IMR-90 (cell line): ENCODE measurements at regions not wholly inside any gene's neighbourhood (a gene's known extent, or its start where the extent isn't known, plus 50 kb on each side); places are given as distances from the start of the nearest gene placed in this dataset.

Experiments used
- ATAC-seq: fragments of 200-7000 bp; cut with Tn5 transposase; 2 replicates; pipeline ENCODE4 v1.9.1; 2020; ENCODE audit warnings: low read depth, mild to moderate bottlenecking, moderate library complexity
- BruUV-seq: library from RNA; stranded (reverse); fragments of 400-500 nt; replicated peaks from 2 replicates; lab custom pipeline; 2021; lab: Mats Ljungman, UMichigan
- CTCF ChIA-PET: fragments of 300-600 bp; formaldehyde crosslinking; extraction: SDS; loops from one replicate; lab custom pipeline; 2021; ENCODE audit warnings: antibody characterized with exemption; lab: Yijun Ruan, JAX
- POLR2A ChIA-PET: fragments of 300-600 bp; sonication (Branson Sonifier 250); formaldehyde crosslinking; loops from one replicate; lab custom pipeline; 2022; ENCODE audit warnings: antibody characterized with exemption; ENCODE audit not compliant: unreplicated experiment; lab: Charles Lee
- DNase-seq: peaks from one replicate; pipeline ENCODE4 v3.0.0; 2013
- H2AFZ ChIP-seq: replicated peaks from 2 replicates; pipeline ENCODE3; 2013; ENCODE audit warnings: low read length, mild to moderate bottlenecking; ENCODE audit not compliant: poor library complexity
- H2AK5ac ChIP-seq: 2 replicates; pipeline ENCODE4 v1.6.1; 2013; ENCODE audit warnings: low read depth, low read length, inconsistent platforms
- H2AK9ac ChIP-seq: replicated peaks from 2 replicates; pipeline ENCODE3; 2013; ENCODE audit warnings: mild to moderate bottlenecking, low read depth, low read length, moderate library complexity; ENCODE audit not compliant: poor library complexity
- H2BK120ac ChIP-seq: 2 replicates; pipeline ENCODE4 v1.6.1; 2013; ENCODE audit warnings: low read depth, low read length, inconsistent platforms
- H2BK15ac ChIP-seq: 3 replicates; pipeline ENCODE4 v1.6.1; 2013; ENCODE audit warnings: low read depth, low read length, inconsistent platforms
- H2BK20ac ChIP-seq: 2 replicates; pipeline ENCODE4 v1.6.1; 2013; ENCODE audit warnings: low read depth, mild to moderate bottlenecking, inconsistent platforms, low read length, moderate library complexity
- H2BK5ac ChIP-seq: 2 replicates; pipeline ENCODE4 v1.6.1; 2013; ENCODE audit warnings: mild to moderate bottlenecking, low read depth, low read length, inconsistent platforms; ENCODE audit not compliant: poor library complexity, severe bottlenecking
- H3K14ac ChIP-seq: replicated peaks from 2 replicates; pipeline ENCODE4 v1.6.1; 2013; ENCODE audit warnings: low read depth, low read length, inconsistent platforms
- H3K18ac ChIP-seq: 2 replicates; pipeline ENCODE4 v1.6.1; 2013; ENCODE audit warnings: low read depth, low read length, control low read depth
- H3K23ac ChIP-seq: 2 replicates; pipeline ENCODE4 v1.6.1; 2013; ENCODE audit warnings: low read depth, low read length, inconsistent platforms
- H3K27ac ChIP-seq: 2 replicates; pipeline ENCODE4 v1.5.1; 2013; ENCODE audit warnings: mild to moderate bottlenecking, control low read depth, low read length; ENCODE audit not compliant: insufficient read depth
- H3K27me3 ChIP-seq: 2 replicates; pipeline ENCODE4 v1.6.1; 2013; ENCODE audit warnings: low read length; ENCODE audit not compliant: control insufficient read depth, insufficient read depth
- H3K36me3 ChIP-seq: 2 replicates; pipeline ENCODE4 v1.6.1; 2013; ENCODE audit warnings: low read length, mixed read lengths; ENCODE audit not compliant: control insufficient read depth, insufficient read depth
- H3K4ac ChIP-seq: 2 replicates; pipeline ENCODE4 v1.6.1; 2013; ENCODE audit warnings: low read depth, low read length, inconsistent platforms
- H3K4me1 ChIP-seq: 2 replicates; pipeline ENCODE4 v1.6.1; 2013; ENCODE audit warnings: low read length, mixed read lengths; ENCODE audit not compliant: control insufficient read depth, insufficient read depth
- H3K4me2 ChIP-seq: 2 replicates; pipeline ENCODE4 v1.6.1; 2013; ENCODE audit warnings: low read depth, mild to moderate bottlenecking, control low read depth, low read length, moderate library complexity
- H3K4me3 ChIP-seq: 2 replicates; pipeline ENCODE4 v1.5.1; 2013; ENCODE audit warnings: low read depth, mild to moderate bottlenecking, control low read depth, low read length, moderate library complexity; ENCODE audit not compliant: insufficient read depth
- H3K56ac ChIP-seq: 2 replicates; pipeline ENCODE4 v1.6.1; 2013; ENCODE audit warnings: low read length, inconsistent platforms; ENCODE audit not compliant: insufficient read depth; ENCODE audit errors: extremely low read depth
- H3K79me1 ChIP-seq, 2 experiments: 2 replicates each; pipeline ENCODE4 v1.6.1; 2013; ENCODE audit warnings: low read length in 2 of 2, inconsistent platforms in 1 of 2, low read depth in 1 of 2
- H3K9ac ChIP-seq: 2 replicates; pipeline ENCODE4 v1.6.1; 2013; ENCODE audit warnings: low read depth, low read length, control low read depth
- H3K9me1 ChIP-seq: 2 replicates; pipeline ENCODE4 v1.6.1; 2013; ENCODE audit warnings: low read length, inconsistent platforms; ENCODE audit not compliant: insufficient read depth
- H3K9me3 ChIP-seq: 2 replicates; pipeline ENCODE4 v1.6.1; 2013; ENCODE audit warnings: low read length; ENCODE audit not compliant: control insufficient read depth, insufficient read depth
- H4K20me1 ChIP-seq: 2 replicates; pipeline ENCODE4 v1.6.1; 2013; ENCODE audit warnings: low read length, inconsistent platforms; ENCODE audit not compliant: insufficient read depth
- H4K5ac ChIP-seq: 2 replicates; pipeline ENCODE4 v1.6.1; 2013; ENCODE audit warnings: mild to moderate bottlenecking, low read depth, low read length, control low read depth
- H4K8ac ChIP-seq, 2 experiments: 2 replicates each; pipeline ENCODE4 v1.6.1; 2013; ENCODE audit warnings: low read depth in 2 of 2, low read length in 2 of 2, control low read depth in 1 of 2, inconsistent platforms in 1 of 2
- H4K91ac ChIP-seq: 2 replicates; pipeline ENCODE4 v1.6.1; 2013; ENCODE audit warnings: low read depth, low read length, inconsistent platforms; ENCODE audit not compliant: insufficient read depth
- CHD1 ChIP-seq: IDR thresholded peaks from 2 replicates; pipeline ENCODE4 v1.6.1; 2012; ENCODE audit warnings: low read depth, low read length, improper control_type of control experiment
- MAFK ChIP-seq: IDR thresholded peaks from 2 replicates; pipeline ENCODE4 v1.6.1; 2012; ENCODE audit warnings: low read depth, low read length, improper control_type of control experiment
- NFE2L2 ChIP-seq: fragments of 150-350 bp; IDR thresholded peaks from 2 replicates; pipeline ENCODE4 v1.6.1; 2016; ENCODE audit warnings: low read depth, mild to moderate bottlenecking, low read length
- SMC3 ChIP-seq: fragments of 150-350 bp; IDR thresholded peaks from 2 replicates; pipeline ENCODE4 v1.6.1; 2016; ENCODE audit warnings: low read depth, mild to moderate bottlenecking, antibody characterized with exemption, low read length, moderate library complexity
- WGBS, 2 experiments: methylation state at CpG; one replicate each; pipeline versions ENCODE4 v1.1.5 to v1.1.7; 2013; ENCODE audit warnings: missing lambda C conversion rate in 2 of 2; ENCODE audit not compliant: insufficient read length in 1 of 2; ENCODE audit errors: extremely low coverage in 2 of 2; 5-methylcytosine and 5-hydroxymethylcytosine counted together
- dilution Hi-C: fragments of 300-500 bp; cut with HindIII; formaldehyde crosslinking; loops from one replicate; pipeline ENCODE4 v1.14.3; 2018; ENCODE audit warnings: low sequenced_read_pairs; ENCODE audit not compliant: unreplicated experiment
- in situ Hi-C: fragments of 300-500 bp; cut with MboI; formaldehyde crosslinking; loops from 3 replicates; pipeline ENCODE4 v1.14.3; 2019; ENCODE audit warnings: low sequenced_read_pairs, inconsistent platforms, mixed read lengths
- intact Hi-C: fragments of 100-400 bp; cut with micrococcal nuclease; formaldehyde crosslinking; loops from 2 replicates; pipeline ENCODE4 v1.10.0; 2022
- TF ChIP-seq, protein P1 (sequence below): fragments of 150-350 bp; IDR thresholded peaks from 2 replicates; pipeline ENCODE4 v1.6.1; 2017; ENCODE audit warnings: mild to moderate bottlenecking, antibody characterized with exemption, low read length, low read depth

DNA sequence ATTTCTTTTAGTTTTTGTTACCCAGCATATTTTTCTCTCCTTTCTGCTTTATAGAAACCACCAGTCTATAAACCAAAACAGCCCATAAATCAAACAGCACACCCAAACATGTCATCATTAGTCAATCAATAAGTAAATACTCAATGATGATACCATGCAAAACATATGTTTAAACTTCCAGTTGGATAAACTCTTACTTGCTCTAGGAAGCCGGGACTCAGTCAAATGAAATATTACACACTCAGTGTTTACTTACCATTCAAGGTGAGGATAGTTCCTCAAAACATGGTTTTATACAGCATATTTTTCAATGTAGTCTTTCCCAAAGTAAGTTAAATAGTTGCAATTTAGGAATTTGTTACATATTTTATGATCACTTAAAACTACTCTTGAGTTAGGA, 343.6 kb upstream of the NXPH2 start:
- no peak overlapping the region for H2BK20ac ChIP-seq
- WGBS, 2 experiments = no CpG with 5 or more reads among the region's 1 CpG
- H4K91ac ChIP-seq = no peak overlapping the region
- ChIA-PET POLR2A (no interaction called here), CTCF (no interaction called here)
- no peaks in the 10 kb centered on the region for H3K4me1 ChIP-seq
- H4K5ac ChIP-seq = no peak overlapping the region
- H3K9me3 ChIP-seq = peaks cover 3% of the 10 kb centered on the region
- dilution Hi-C loops = no loop called here
- TF ChIP-seq, protein P1, sequence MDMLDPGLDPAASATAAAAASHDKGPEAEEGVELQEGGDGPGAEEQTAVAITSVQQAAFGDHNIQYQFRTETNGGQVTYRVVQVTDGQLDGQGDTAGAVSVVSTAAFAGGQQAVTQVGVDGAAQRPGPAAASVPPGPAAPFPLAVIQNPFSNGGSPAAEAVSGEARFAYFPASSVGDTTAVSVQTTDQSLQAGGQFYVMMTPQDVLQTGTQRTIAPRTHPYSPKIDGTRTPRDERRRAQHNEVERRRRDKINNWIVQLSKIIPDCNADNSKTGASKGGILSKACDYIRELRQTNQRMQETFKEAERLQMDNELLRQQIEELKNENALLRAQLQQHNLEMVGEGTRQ = no peak
- no peak for TF ChIP-seq NFE2L2
- TF ChIP-seq MAFK = no peak
- TF ChIP-seq CHD1 = no peak
- TF ChIP-seq SMC3 = no peak
- H3K18ac ChIP-seq = no peak overlapping the region
- BruUV-seq = no TSS peak
- no peak overlapping the region for H3K4me3 ChIP-seq
- no peak overlapping the region for H3K14ac ChIP-seq
- H3K27me3 ChIP-seq = no peaks in the 10 kb centered on the region
- no peak overlapping the region for H2BK5ac ChIP-seq
- H2AK5ac ChIP-seq = no peak overlapping the region
- no peak overlapping the region for H3K4ac ChIP-seq
- no peaks in the 10 kb centered on the region for H3K36me3 ChIP-seq
- H2BK15ac ChIP-seq = no peak overlapping the region
- no peak for DNase-seq
- H4K8ac ChIP-seq = no peak overlapping the region
- no peak overlapping the region for H3K9ac ChIP-seq
- no peak overlapping the region for H3K23ac ChIP-seq
- H2AFZ ChIP-seq = no peak overlapping the region
- H2AK9ac ChIP-seq = no peak overlapping the region
- no peaks in the 10 kb centered on the region for H4K20me1 ChIP-seq
- no peak for ATAC-seq
- H2BK120ac ChIP-seq = no peak overlapping the region
- in situ Hi-C loops = no loop called here
- intact Hi-C loops = no loop called here
- no peak overlapping the region for H3K56ac ChIP-seq
- H3K4me2 ChIP-seq = no peak overlapping the region
- H3K27ac ChIP-seq = no peak overlapping the region
- H3K79me1 ChIP-seq = no peaks in the 10 kb centered on the region
- H3K9me1 ChIP-seq = no peaks in the 10 kb centered on the region
